Adrenal gland (tissue), 5 donors: ENCODE measurements at regions not wholly inside any gene's neighbourhood (a gene's known extent, or its start where the extent isn't known, plus 50 kb on each side); places are given as distances from the start of the nearest gene placed in this dataset.

Experiments used
- POLR2A ChIP-seq, 2 donors: fragments of 450-650 bp; IDR thresholded peaks; one replicate each; pipeline ENCODE4 v1.6.1; 2017; ENCODE audit warnings: antibody characterized with exemption in 2 of 2, mild to moderate bottlenecking in 2 of 2, moderate library complexity in 1 of 2
- TF ChIP-seq, protein P1 (sequence below), 6 experiments: fragments of 450-650 bp in 4 of 6; fragments of 200-600 bp in 2 of 6; sonication (generic) in 1 of 6; IDR thresholded peaks; 1 replicate in 5 of 6; 2 replicates in 1 of 6; pipeline versions ENCODE4 v1.5.1 to v1.8.0; 2016 to 2021; ENCODE audit warnings: antibody characterized with exemption in 6 of 6, mild to moderate bottlenecking in 2 of 6, moderate library complexity in 1 of 6
- donor health status: DM: no; HTN: no; CAD: no.

DNA sequence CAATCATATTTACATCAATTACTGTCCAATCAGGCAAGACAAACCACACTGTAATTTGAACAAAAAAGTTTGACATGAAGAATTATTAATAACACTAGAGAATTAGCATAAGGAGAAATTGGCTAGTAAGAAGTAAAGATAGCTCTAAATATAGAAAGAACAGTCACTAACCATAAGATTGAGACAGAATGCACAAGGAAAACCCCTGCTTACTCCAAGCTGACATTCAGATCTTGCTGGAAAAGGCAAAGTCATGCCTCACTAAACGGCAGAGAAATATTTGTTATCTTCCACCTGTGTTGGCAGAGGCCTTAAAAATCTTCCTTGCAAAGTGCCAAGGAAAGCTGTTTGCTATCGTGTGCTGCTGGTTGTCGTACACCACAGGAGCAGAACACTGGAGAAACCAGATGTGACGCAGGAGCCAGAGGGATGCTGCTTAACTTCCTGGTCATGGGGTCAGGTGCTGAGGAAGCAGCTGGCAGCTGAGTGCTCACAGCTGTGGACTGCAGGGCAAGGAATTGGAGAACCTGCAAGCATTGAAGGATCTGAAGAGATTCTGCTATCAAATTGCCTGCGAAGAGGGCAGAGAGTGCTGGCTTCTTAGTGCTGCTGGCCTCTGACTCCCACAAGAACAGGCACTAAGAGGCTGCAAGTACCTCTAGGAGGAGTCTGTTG is 1323.3 kb downstream of the LRFN5 start:
- TF ChIP-seq, protein P1, sequence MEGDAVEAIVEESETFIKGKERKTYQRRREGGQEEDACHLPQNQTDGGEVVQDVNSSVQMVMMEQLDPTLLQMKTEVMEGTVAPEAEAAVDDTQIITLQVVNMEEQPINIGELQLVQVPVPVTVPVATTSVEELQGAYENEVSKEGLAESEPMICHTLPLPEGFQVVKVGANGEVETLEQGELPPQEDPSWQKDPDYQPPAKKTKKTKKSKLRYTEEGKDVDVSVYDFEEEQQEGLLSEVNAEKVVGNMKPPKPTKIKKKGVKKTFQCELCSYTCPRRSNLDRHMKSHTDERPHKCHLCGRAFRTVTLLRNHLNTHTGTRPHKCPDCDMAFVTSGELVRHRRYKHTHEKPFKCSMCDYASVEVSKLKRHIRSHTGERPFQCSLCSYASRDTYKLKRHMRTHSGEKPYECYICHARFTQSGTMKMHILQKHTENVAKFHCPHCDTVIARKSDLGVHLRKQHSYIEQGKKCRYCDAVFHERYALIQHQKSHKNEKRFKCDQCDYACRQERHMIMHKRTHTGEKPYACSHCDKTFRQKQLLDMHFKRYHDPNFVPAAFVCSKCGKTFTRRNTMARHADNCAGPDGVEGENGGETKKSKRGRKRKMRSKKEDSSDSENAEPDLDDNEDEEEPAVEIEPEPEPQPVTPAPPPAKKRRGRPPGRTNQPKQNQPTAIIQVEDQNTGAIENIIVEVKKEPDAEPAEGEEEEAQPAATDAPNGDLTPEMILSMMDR (IDR thresholded peaks at IDR 0.05): no peak
- no peak for TF ChIP-seq POLR2A (IDR thresholded peaks at IDR 0.05)
